CD1c-positive myeloid dendritic cell (primary cell): ENCODE measurements at regions not wholly inside any gene's neighbourhood (a gene's known extent, or its start where the extent isn't known, plus 50 kb on each side); places are given as distances from the start of the nearest gene placed in this dataset.

Source experiments
- DNase-seq: peaks from one replicate; pipeline ENCODE4 v3.0.0-alpha.2; 2016; ENCODE audit errors: extremely low spot score

DNA sequence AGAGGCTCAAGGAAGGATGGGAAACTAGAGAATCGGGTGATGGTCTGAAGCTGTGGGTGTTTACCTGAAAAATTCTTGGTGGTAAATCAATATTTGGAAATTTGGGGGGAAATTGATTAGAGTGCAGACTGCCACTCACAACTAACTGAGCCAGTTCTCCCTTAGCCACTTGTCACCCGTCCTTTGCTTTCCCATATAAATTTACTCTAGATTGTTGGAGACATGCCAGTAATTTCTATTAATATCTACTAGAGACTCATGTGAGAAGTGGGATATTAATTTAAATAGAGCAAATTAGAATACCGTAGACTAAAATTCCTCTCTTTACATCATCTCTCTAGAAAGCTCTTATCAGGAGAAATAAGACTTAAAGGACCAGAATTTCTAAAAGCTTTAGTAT, 471.3 kb upstream of the DAB2 start:
- no peak for DNase-seq

DNA sequence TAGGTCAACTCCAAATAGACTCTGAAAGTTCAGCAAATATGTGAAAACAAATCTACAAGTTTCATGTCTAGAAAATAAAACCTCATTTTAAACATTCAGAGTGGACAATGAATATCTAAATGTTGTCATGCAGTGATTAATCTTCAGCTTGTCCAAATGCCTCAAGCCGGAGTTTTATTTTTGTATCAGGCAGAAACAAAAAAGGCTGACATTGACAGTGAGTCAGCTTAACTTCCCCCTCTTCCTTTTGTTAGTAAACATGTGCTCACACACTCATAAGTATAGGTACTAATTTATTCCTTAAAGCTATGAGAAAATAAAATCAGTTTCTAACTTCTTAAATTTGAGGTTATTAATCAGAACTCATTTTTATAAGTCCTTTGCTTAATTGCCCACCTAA, 467.9 kb upstream of the DAB2 start:
- no peak for DNase-seq

DNA sequence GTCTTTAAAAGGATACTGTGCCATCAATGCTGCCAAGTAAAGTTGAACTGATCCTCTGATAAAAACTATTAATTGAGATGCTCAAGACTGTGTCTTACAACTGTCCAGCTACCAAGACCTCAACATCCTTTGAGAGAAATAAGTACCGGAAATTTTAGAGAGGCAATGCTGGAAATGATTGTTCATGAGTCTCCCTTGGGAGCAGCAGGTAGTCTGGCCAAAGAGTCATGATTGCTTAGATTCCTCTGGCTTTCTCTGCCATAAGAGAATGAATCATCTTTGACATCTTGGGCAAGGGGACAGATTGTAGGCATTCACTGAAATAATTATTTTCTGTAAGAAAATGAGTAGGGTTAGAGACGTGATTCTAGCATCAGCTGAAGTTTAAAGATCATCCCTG, 466.6 kb upstream of the DAB2 start:
- DNase-seq, result no peak

DNA sequence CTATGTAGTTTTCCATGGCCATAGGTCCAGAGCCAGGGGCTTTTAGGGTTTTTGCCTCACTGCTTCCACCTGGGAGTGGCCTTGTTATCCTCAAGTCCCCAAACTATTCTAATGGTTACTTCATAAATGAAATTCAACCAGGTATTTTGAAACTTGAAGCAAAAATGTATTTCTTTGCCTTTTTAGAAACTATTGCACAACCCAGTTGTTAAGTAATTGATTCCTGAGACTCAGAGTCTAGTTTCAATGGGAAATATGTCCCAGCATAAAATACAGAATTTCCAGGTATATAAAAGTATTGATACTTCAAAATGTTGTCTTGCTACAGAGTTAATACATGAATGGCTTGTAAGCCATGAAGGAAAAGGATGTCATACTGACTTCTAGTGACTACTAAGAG, 456.2 kb upstream of the DAB2 start:
- DNase-seq, result no peak

DNA sequence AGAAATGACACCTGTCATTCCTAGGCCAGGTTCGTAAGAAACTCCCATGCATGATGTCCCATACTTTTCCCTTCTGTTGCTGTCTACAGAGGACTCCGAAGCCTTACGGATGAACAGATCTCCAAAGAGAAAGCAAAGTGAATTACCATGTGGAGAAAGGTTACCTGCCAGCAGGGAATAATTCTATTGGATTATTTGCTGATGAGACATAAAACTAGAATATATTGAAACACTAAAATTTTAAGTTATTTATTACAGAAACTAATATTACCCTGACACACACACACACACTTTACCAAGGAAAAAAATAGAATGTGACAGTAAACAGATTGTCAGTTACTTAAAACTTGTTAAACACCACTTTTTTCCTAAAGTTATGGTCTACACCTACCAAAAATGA, 452.7 kb upstream of the DAB2 start:
- DNase-seq, result no peak

DNA sequence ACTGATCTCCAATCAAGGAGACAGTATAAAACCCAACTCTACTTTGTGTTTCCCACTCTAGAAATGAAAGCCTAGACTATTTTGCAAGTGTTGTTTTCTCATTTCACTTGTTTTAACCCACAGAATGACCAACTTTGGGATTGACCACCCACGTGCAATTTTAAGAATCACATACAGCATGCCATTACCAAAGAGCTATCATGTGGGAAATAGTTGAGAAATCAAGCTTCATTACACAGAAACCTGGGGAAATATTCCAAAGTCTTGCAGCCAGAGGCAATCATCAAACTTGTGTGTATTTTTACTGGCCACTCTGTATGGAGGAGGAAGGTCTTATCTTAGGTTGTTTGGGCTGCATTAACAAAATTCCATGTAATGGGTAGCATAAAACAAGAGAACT, 451.4 kb upstream of the DAB2 start:
- no peak for DNase-seq

DNA sequence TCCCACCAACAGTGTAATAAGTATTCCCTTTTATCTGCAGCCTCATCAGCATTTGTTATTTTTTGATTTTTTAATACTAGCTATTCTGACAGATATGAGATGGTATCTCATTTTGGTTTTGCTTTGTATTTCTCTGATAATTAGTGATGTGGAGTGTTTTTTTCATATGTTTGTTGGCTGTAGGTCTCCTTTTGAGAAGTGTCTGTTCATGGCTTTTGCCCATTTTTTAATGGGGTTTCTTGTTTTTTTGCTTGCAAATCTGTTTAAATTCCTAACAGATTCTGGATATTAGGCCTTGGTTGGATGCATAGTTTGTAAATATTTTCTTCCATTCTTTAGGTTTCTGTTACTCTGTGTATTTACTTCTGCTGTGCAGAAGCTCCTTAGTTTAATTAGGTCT, 445.4 kb upstream of the DAB2 start:
- DNase-seq, result no peak

DNA sequence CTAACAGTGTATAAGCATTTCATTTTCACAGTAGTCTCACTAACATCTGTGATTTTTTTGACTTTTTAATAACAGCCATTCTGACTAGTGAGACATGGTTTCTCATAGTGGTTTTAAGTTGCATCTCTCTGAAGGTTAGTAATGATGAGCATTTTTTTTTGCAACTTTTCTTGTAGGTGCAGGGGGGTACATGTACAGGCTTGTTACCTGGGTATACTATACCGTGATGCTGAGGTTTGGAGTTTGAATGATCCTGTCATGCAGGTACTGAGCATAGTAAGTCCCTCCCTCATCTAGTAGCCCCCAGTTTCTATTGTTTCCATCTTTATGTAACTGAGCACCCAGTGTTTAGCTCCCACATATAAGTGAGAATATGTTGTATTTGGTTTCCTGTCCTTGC, 444.6 kb upstream of the DAB2 start:
- DNase-seq, result no peak

DNA sequence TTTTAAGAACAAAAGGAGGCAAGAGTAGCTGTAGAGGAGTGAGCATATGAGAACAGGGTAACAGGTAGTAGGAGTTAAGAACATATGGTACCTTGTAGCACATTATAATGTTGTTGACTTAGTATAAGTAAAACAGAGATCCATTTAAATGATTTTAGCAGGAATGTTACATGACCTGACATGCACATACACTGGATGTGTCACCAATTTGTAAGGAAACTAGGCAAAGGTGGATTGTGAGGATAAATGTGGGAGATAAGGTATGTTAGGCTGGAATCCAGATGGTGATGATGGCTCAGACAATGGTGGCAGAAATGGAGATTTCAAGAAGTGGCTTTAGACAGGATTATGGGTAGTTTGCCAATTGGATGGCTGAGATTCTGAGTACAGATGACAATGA, 443.1 kb upstream of the DAB2 start:
- no peak for DNase-seq

DNA sequence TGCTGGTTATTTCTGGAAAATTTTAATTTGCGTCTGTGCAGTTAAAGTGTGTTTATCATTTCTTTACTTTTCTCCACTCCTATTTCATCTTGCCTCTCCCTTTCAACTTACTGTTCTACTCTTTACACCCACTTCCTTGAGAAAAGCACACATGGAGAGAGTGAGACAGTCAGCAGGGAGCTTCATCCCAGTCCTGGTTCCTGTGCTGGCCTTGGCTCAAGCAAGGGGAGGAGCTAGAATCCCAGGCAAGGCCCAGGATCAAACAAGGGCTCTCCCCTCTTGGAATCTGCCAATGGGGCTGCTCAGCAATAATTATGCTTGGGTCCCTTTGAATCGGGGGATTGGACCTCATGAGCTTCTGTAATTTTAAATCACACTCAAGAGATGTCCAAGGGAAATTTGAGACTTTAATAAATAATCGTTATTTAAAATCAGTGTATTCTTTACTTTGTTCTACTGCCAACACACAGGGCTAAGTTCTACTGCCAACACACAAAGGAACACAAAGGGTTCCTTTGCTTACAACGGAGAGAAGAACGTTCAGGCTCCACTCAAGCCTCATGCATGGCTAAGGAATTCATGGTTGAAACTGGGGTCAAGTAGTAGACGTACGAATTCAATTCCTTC, 439.3 kb upstream of the DAB2 start:
- DNase-seq, result no peak

DNA sequence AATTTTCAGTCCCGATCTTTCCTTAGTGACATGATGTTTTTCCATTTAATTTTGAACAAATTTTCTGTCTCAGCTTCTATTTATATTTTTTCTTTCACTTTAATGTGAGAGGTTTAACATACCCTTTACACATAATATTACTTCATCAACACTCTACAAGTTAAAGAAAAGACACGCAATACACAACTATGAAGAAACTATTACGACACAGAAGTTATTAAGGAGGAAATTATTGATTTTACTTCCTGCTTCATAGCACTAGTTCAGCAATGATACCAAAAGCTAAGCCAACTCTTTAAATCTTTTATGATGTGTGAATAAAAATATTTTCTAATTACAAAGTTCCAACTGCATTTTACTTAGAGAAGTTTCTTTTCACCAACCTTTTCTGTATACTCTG, 432.3 kb upstream of the DAB2 start:
- no peak for DNase-seq

DNA sequence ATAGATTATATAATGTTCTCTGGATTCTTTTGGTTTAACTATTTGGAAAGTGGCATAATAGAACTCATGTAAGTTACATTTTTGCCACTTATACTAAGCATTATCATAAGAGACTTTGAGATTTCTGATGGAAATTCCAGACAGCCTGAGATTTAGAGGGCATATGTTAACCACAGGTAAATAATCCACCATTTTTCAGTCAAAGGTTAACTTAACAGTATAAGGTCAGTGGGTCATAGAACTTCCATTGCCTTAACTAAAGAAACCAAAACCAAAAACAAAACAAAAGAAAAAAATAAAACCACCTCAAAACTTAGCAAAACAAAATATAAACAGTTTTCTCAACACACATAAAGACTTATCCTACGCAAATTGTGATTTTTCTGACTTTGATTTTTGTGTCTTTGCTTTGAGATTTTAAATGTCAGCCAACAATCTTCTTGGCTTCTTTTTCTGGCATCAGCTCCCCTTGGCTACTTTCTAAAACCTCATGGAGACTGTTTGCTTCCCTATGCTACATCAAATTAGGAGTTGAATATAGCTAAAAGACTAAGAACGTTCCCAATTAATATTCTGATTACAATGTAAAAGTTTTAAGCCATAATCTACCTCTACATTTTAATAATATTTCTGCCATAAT, 430.1 kb upstream of the DAB2 start:
- no peak for DNase-seq

DNA sequence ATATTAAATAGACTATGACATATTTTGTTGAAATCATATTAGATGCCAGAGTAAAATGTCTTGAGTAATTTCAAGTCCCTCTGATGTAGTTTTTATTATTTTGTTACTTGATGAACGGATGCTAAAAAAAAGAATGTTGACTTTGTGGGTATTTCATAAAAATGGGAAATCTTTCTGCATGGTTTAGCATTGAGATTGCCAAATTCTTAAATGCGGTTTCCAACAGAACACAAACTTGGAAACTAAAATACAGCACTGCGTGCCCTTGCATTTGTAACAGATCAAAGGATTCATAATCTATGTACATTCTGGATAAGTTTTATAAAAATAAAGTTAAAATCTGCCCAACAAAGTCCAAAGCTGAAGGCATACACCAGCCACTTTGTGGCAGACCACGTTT, 425.5 kb upstream of the DAB2 start:
- DNase-seq, result no peak

DNA sequence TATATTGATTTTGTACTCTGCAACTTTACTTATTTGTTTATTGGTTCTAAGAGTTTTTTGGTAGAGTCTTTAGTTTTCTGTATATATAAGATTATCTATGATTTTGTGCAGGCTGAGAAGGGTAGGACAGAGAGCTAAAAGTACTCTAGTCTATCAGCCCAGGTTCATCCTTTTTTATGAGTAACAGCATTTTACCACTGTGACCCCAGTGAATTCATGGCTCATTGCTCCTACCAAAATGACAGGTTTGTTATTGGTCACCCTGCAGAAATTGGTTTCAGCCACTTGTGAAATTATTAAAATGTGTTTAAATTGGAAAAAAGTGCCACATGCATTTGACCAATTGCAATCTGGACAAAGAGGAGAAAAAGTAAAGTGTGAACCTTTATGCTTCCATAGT, 421.4 kb upstream of the DAB2 start:
- DNase-seq, result no peak

DNA sequence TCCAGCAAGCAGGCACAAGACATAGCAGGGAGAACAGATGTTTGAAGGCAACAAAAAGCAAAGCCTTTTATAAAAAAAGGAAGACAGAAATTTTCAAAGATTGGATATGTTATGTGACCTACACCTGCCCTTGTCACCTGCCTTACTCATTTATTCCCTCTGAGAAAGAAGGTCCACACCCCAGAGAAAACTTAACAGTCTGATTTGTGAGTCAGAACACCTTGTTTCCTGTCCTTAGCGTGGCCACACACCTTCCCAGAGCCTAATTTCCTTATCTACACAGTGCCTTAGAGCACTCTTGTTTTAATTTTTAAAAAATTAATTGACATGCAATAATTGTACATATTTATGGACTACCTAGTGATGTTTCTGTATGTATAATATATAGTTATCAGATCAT, 419.0 kb upstream of the DAB2 start:
- no peak for DNase-seq

DNA sequence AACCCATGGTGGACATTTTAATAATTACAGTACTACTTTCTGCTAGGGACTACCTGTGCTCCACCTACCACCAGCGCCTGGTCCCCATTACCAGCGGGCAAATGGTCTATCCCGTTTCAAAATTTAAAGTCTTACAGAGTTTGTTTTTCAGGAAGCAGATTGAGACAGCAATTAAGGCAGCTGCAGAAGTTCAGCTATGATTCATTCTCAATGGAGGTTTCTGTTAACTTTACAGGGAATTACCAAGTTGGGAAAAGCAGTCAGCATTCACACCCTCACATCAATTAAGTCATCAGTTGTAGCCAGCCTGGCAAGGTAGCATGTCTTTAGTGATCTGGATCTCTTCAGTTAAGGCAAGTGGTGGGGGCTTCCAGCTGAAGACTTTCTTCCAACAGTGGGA, 410.6 kb upstream of the DAB2 start:
- DNase-seq, result no peak

DNA sequence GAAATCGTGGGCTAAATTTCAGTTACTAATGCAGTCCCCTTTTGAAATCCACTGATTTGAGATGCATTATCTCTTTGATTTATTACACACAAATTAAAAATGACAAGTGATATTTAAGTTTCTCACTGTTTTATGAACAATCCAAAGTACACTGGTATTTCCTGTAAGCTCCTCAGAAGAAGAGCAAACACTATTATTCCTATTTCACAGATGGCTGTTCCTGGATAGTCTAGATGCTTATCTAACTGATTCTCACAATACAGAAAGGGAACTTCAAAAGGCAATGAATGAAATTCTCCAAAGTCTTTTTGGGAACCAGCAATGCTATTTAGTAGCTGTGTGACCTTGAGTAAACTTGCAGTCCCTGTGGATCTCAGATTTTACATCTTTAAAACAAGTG, 404.7 kb upstream of the DAB2 start:
- no peak for DNase-seq

DNA sequence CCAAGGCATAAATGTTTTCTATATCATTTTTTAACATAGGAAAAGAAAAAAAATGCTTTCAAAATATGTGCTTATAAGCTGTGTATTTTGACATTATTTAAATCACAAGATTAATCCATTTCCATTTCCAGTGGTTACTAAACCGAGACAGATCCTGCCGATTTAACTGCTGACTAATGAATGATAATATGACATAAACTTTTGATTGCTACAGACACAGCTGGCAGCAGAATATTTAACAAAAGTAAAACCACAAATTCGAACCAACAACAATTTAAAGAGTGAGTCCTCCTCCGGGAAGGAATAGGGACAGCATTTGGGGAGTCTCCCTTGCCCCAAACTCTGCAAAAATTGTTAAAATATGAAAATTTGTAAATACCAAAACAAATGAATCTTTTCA, 401.3 kb upstream of the DAB2 start:
- DNase-seq, result no peak

DNA sequence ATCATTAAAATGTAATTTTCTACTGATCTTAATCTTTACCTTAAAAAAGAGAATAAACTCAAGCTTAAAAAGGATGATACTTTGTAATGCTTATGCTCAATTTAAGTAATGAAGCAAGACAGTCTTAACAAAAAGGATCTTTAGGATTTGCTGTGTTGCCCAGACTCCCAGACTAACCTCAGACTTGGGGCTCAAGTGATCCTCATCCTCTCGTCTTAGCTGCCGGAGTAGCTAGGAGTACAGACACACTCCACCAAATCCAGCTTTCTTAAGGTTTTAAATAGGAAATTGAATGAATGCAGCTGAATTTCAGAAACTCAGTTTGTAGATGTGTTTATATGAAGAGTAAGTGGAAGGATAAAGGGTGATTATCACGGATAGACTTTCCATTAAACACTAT, 400.5 kb upstream of the DAB2 start:
- no peak for DNase-seq

DNA sequence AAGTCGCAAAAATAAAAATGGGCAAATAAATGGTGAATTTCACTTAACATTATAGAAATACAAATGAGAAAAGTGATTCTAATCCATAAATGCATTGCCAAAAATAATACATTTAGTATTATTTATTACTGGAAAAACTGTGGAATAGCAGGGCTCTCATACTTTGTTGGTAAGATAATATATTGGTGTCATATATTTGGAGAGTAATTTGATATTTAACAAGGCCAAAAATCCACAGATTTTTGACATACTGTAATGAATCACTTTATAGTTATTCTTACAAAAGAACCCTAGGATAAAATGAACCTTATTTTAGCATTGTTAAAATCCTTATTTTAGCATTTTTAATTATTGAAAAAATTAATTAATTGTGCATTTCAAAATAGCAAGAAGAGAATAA, 397.2 kb upstream of the DAB2 start:
- DNase-seq, result no peak

DNA sequence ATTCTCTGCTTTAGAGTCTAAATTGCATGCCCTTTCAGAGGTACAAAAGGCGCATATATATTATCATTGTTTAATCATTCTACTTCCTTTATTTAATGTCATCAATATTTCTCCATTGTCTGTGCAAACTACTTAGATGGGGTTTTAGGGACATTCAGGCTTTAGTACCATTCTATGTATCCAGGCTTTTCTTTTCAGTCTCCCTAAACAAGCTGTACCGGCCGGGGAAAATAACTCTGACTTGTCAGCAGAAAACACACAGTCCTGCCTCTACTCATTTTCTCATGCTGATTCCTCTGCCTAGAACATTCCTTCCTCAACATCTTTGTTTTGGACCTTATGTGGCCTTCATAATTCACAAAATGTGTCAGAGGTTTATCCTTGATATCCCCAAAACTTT, 392.1 kb upstream of the DAB2 start:
- DNase-seq, result no peak

DNA sequence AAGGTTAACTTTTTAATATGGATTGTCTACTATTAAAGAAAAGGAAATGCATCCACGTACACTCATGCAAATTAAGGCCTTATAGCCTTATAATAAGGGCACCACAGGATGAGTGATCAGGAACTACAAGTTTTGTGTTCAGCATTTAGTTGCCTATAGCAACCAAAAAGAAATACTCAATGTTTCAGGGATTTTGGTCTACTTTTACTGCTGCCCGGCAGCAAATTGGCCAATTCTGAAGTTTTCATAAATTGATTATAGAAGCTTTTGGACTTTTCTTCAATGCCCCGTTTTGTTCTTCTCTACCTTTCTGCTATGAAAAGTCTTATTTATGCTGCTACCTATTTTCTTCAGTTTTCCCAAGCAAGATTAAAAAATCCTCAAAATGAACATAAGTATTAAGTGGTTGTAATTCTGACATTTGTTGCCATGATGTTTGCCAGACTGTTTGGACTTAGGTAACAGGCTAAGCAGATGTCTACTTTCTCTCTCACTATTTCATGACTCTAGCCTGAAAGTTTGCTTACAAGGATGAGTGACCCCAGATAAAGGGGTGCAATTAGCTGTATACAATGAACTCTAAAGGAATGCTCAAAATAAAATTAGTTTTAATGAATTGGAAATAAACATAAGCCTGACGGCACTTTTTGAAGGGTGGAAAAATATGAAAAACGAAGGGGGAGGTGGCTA, 391.5 kb upstream of the DAB2 start:
- no peak for DNase-seq

DNA sequence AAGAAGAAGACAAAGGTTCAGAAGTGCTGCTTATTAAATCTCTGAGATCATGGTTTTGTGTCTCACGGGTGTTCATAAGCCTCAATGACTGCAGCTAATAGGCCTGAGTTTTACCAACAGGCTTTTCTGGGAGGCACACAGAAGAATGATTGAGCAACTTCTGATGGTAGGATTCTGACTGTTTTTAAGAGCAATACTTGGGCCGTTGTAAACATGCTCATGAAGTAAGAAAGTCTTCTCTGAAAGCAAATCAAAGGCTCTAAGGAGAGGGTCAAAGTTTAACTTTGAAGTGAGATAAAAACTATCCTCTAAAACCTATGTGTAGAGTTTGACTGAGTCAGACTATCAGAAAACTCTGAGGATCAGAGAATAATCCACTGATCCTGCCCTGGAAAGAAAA, 390.9 kb upstream of the DAB2 start:
- no peak for DNase-seq

DNA sequence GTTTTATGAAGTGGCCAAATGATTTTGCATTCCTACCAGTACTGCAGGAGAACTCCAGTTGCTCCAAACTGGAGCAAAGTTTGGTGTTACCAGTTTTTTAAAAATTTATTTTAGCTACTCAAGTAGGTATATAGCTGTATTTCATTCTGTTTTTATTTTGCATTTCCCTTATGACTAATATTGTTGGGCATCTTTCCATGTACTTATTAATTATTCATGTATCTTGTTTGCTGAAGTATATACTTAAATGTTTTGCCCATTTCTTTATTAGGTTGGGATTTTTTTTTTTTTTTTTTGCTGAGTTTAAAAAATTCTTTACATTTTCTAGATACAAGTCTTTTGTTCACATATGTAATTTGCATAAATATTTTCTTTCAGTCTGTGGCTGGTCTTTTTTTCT, 386.6 kb upstream of the DAB2 start:
- DNase-seq, result no peak
